Mesothelial cell of epicardium (in vitro differentiated cells): ENCODE measurements at regions not wholly inside any gene's neighbourhood (a gene's known extent, or its start where the extent isn't known, plus 50 kb on each side); places are given as distances from the start of the nearest gene placed in this dataset.

ENCODE experiments used
- DNase-seq, 2 experiments: peaks; one replicate each; pipeline ENCODE4 v3.0.0; 2021; ENCODE audit warnings: low spot score in 2 of 2; ENCODE audit not compliant: unreplicated experiment in 2 of 2
- H3K27ac Mint-ChIP-seq: 2 replicates; pipeline ENCODE4 v1.8.0; 2021; ENCODE audit warnings: mixed read lengths
- H3K27me3 Mint-ChIP-seq: 2 replicates; pipeline ENCODE4 v1.8.0; 2021; ENCODE audit warnings: low read depth, mixed read lengths
- H3K36me3 Mint-ChIP-seq: 2 replicates; pipeline ENCODE4 v1.8.0; 2021; ENCODE audit warnings: mixed read lengths
- H3K4me1 Mint-ChIP-seq: 2 replicates; pipeline ENCODE4 v1.8.0; 2021; ENCODE audit warnings: mixed read lengths
- H3K4me3 Mint-ChIP-seq: 2 replicates; pipeline ENCODE4 v1.8.0; 2021; ENCODE audit warnings: mild to moderate bottlenecking, moderate library complexity, mixed read lengths
- H3K9me3 Mint-ChIP-seq: 2 replicates; pipeline ENCODE4 v1.8.0; 2021; ENCODE audit warnings: mixed read lengths
- TF ChIP-seq, protein P1 (sequence below): fragments of 200-600 bp; sonication (generic); IDR thresholded peaks from one replicate; pipeline ENCODE4 v1.5.0; 2021; ENCODE audit warnings: antibody characterized with exemption; ENCODE audit not compliant: unreplicated experiment

DNA sequence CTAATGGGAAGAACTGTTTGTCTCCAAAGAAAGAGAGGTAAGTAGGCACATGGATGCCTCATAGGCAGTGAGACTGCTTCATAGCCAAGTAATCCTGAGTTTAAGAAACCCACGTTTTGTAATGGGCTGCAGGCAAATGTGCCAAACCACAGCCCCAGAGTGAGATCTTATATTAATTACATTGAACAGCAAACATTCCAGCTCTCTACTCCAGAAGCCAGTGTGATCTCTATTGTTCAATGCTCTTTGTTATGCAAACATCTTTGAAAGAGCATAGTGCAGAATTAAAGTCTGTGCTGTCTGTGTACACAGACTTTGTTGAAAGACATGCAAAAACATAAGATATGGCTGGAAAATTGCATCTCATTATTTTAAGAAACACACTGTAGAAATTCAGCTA is 720.8 kb upstream of the REG3G start:
- H3K27me3 Mint-ChIP-seq: no peaks in the 10 kb centered on the region
- H3K9me3 Mint-ChIP-seq: no peaks in the 10 kb centered on the region
- H3K27ac Mint-ChIP-seq: no peak overlapping the region

DNA sequence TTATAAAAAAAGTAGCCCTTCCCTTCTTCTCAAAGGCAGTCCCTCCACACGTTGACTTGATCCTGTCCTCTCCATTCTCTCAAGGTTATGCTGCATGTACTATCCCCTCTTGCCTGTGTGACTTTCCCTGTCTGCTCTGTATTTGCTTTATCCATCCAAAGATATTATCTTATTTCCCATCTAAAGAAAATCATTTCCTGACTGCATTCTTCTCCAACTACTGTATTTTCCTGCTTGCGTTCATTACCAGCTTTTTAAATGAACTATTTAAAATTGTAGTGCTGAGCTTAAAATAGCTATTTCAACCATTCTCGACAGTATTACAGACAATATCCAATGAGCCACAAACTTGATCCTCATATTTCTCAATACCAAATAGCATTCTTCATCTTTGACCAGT is 716.0 kb upstream of the REG3G start:
- Mint-ChIP-seq H3K27me3 (no peaks in the 10 kb centered on the region), H3K4me1 (peaks cover 1% of the 10 kb centered on the region), H3K27ac (no peak overlapping the region), H3K4me3 (no peak overlapping the region), H3K36me3 (no peaks in the 10 kb centered on the region), H3K9me3 (no peaks in the 10 kb centered on the region)
- DNase-seq: no peak
- TF ChIP-seq, protein P1, sequence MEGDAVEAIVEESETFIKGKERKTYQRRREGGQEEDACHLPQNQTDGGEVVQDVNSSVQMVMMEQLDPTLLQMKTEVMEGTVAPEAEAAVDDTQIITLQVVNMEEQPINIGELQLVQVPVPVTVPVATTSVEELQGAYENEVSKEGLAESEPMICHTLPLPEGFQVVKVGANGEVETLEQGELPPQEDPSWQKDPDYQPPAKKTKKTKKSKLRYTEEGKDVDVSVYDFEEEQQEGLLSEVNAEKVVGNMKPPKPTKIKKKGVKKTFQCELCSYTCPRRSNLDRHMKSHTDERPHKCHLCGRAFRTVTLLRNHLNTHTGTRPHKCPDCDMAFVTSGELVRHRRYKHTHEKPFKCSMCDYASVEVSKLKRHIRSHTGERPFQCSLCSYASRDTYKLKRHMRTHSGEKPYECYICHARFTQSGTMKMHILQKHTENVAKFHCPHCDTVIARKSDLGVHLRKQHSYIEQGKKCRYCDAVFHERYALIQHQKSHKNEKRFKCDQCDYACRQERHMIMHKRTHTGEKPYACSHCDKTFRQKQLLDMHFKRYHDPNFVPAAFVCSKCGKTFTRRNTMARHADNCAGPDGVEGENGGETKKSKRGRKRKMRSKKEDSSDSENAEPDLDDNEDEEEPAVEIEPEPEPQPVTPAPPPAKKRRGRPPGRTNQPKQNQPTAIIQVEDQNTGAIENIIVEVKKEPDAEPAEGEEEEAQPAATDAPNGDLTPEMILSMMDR: no peak

More for the DNA sequence above, 720.8 kb upstream of the REG3G start:
- no peaks in the 10 kb centered on the region for H3K36me3 Mint-ChIP-seq
- TF ChIP-seq, protein P1: no peak
- no peak for DNase-seq
- H3K4me3 Mint-ChIP-seq: no peak overlapping the region
- peaks cover 6% of the 10 kb centered on the region for H3K4me1 Mint-ChIP-seq

DNA sequence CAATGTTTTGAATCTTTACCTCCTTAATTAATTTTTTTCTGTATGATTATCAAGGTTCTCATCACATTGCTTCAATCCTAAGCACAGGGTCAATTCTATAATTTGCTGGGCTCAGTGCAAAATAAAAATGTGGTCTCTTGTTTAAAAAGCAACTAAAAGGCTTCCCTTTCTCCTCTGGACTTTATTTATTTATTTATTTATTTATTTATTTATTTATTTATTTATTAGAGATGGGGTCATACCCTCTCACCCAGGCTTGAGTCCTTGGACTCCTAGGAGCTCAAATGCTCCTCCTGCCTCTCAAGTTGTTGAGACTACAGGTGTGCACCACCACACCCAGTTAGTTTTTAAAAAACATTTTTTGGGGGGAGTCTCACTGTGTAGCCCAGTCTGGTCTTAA is 710.1 kb upstream of the REG3G start:
- Mint-ChIP-seq H3K36me3 (no peaks in the 10 kb centered on the region), H3K4me3 (no peak overlapping the region), H3K27me3 (no peaks in the 10 kb centered on the region), H3K27ac (no peak overlapping the region), H3K9me3 (peaks cover 6% of the 10 kb centered on the region), H3K4me1 (no peaks in the 10 kb centered on the region)
- no peak for DNase-seq
- TF ChIP-seq, protein P1: no peak

- Mint-ChIP-seq H3K27me3 (no peaks in the 10 kb centered on the region), H3K36me3 (no peaks in the 10 kb centered on the region)
These were observed 707.2 kb upstream of the REG3G start for GRCh38 chr2:78318275-78318674.

DNA sequence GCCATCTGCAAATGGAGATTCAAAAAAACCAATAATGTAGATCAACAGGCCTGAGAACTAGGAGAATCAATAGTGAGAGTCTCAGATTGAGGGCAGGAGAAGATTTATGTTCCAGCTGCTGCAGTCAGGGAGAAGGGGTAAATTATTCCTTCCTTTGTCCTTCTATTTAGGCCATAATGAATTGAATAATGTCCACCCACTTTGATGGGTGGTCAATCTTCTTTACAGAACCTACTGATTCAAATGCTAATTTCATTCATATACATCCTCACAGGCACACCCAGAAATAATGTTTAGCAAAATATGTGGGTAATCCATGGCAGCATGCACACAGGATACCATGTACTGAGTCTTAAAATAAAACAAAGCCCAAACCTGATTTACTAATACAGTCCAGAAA is 695.3 kb upstream of the REG3G start:
- Mint-ChIP-seq H3K27ac (no peak overlapping the region), H3K36me3 (no peaks in the 10 kb centered on the region), H3K9me3 (no peaks in the 10 kb centered on the region), H3K4me3 (no peak overlapping the region), H3K27me3 (no peaks in the 10 kb centered on the region), H3K4me1 (no peaks in the 10 kb centered on the region)
- no peak for DNase-seq
- TF ChIP-seq, protein P1: no peak

More at GRCh38 chr2:78318275-78318674, 707.2 kb upstream of the REG3G start:
- no peak overlapping the region for H3K4me3 Mint-ChIP-seq
- H3K27ac Mint-ChIP-seq: no peak overlapping the region
- no peak for DNase-seq
- H3K4me1 Mint-ChIP-seq: no peaks in the 10 kb centered on the region
- peaks cover 13% of the 10 kb centered on the region for H3K9me3 Mint-ChIP-seq
- TF ChIP-seq, protein P1: no peak

- Mint-ChIP-seq H3K4me1 (peaks cover 2% of the 10 kb centered on the region), H3K27me3 (no peaks in the 10 kb centered on the region), H3K36me3 (no peaks in the 10 kb centered on the region), H3K9me3 (peaks cover 8% of the 10 kb centered on the region), H3K27ac (no peak overlapping the region), H3K4me3 (no peak overlapping the region)
- no peak for DNase-seq
- TF ChIP-seq, protein P1: no peak
These were observed 674.3 kb upstream of the REG3G start for GRCh38 chr2:78351208-78351607.
